T-cell (primary cell): ENCODE measurements at regions not wholly inside any gene's neighbourhood (a gene's known extent, or its start where the extent isn't known, plus 50 kb on each side); places are given as distances from the start of the nearest gene placed in this dataset.

ENCODE experiments used
- ATAC-seq, 4 experiments: fragments of 200-7000 bp in 3 of 4; fragments of 150-1000 bp in 1 of 4; cut with Tn5 transposase; replicated peaks in 1 of 4; 1 replicate in 3 of 4; 2 replicates in 1 of 4; pipeline ENCODE4 v1.10.0; 2021; ENCODE audit warnings: moderate library complexity in 3 of 4, mild to moderate bottlenecking in 2 of 4, moderate number of reproducible peaks in 1 of 4
- CTCF ChIA-PET, 2 donors: fragments of 300-600 bp; sonication (Branson Sonifier 250); formaldehyde crosslinking; loops; one replicate each; lab custom pipeline; 2022; ENCODE audit warnings: antibody characterized with exemption in 2 of 2; lab: Charles Lee
- POLR2A ChIA-PET, 2 donors: fragments of 300-600 bp; sonication (Branson Sonifier 250); formaldehyde crosslinking; loops; one replicate each; lab custom pipeline; 2022; ENCODE audit warnings: antibody characterized with exemption in 2 of 2; lab: Charles Lee
- DNase-seq, 35 experiments: peaks; one replicate each; pipeline versions ENCODE4 v3.0.0 to v3.0.0-alpha.2; 2013 to 2023
- H3K27ac ChIP-seq: one replicate; pipeline ENCODE4 v1.5.1; 2013; ENCODE audit warnings: low read length
- H3K27me3 ChIP-seq, 2 experiments: replicated peaks in 1 of 2; 1 replicate in 1 of 2; 2 replicates in 1 of 2; pipeline versions ENCODE4 v1.6.1 to v1.7.0; 2013; ENCODE audit warnings: low read length in 1 of 2, mixed read lengths in 1 of 2; ENCODE audit not compliant: control insufficient read depth in 2 of 2, insufficient read depth in 2 of 2; ENCODE audit errors: extremely low read depth in 1 of 2
- H3K36me3 ChIP-seq, 2 donors: 1 replicate in 1 of 2; 2 replicates in 1 of 2; pipeline versions ENCODE4 v1.6.1 to v1.7.0; 2013; ENCODE audit warnings: low read length in 1 of 2; ENCODE audit not compliant: control insufficient read depth in 2 of 2, insufficient read depth in 1 of 2; ENCODE audit errors: extremely low read depth in 1 of 2
- H3K4me1 ChIP-seq, 2 experiments: 1 replicate in 1 of 2; 2 replicates in 1 of 2; pipeline versions ENCODE4 v1.6.1 to v1.7.0; 2013; ENCODE audit warnings: low read length in 2 of 2, mixed read lengths in 1 of 2; ENCODE audit not compliant: insufficient read depth in 2 of 2, control insufficient read depth in 1 of 2; ENCODE audit errors: extremely low read depth in 1 of 2
- H3K4me3 ChIP-seq, 2 donors: 1 replicate in 1 of 2; 2 replicates in 1 of 2; pipeline versions ENCODE4 v1.5.1 to v1.7.0; 2013; ENCODE audit warnings: mild to moderate bottlenecking in 2 of 2, low read length in 1 of 2, moderate library complexity in 1 of 2; ENCODE audit not compliant: control insufficient read depth in 1 of 2; ENCODE audit errors: extremely low read depth in 1 of 2
- H3K9me3 ChIP-seq: 2 replicates; pipeline ENCODE4 v1.7.0; 2013
- H3K27ac Mint-ChIP-seq, 2 donors: one replicate each; pipeline ENCODE4 v1.8.0; 2020 to 2021; ENCODE audit warnings: mild to moderate bottlenecking in 2 of 2, mixed read lengths in 2 of 2
- H3K27me3 Mint-ChIP-seq, 2 donors: one replicate each; pipeline ENCODE4 v1.8.0; 2021 to 2022; ENCODE audit warnings: mixed read lengths in 2 of 2
- H3K36me3 Mint-ChIP-seq: one replicate; pipeline ENCODE4 v1.8.0; 2021; ENCODE audit warnings: mixed read lengths
- H3K4me1 Mint-ChIP-seq, 3 donors: one replicate each; pipeline ENCODE4 v1.8.0; 2020 to 2022; ENCODE audit warnings: mixed read lengths in 3 of 3, mild to moderate bottlenecking in 1 of 3
- H3K4me3 Mint-ChIP-seq, 3 donors: one replicate each; pipeline ENCODE4 v1.8.0; 2020 to 2022; ENCODE audit warnings: mild to moderate bottlenecking in 3 of 3, mixed read lengths in 3 of 3, moderate library complexity in 3 of 3
- H3K9me3 Mint-ChIP-seq, 3 donors: one replicate each; pipeline ENCODE4 v1.8.0; 2020 to 2022; ENCODE audit warnings: mixed read lengths in 3 of 3
- WGBS: methylation state at CpG from one replicate; pipeline ENCODE4 v1.1.5; 2013; ENCODE audit warnings: missing lambda C conversion rate; ENCODE audit not compliant: insufficient coverage; 5-methylcytosine and 5-hydroxymethylcytosine counted together

GRCh38 chr10:92747066-92747465, 57.3 kb downstream of the HHEX start:
- no peaks in the 10 kb centered on the region for H3K36me3 Mint-ChIP-seq
- no peak overlapping the region for H3K4me3 ChIP-seq
- peaks cover 10 to 16% (median 10%) of the 10 kb centered on the region in 3 donors for H3K4me1 Mint-ChIP-seq
- no peaks in the 10 kb centered on the region for H3K9me3 Mint-ChIP-seq
- no peak for ATAC-seq
- no peak overlapping the region for H3K4me3 Mint-ChIP-seq
- peaks cover 0 to 5% of the 10 kb centered on the region in 2 experiments for H3K27me3 ChIP-seq
- ChIA-PET POLR2A (no interaction called here), CTCF (no interaction called here)
- 94% methylated on average over 3 of the region's 8 CpGs for WGBS
- peaks cover 10 to 12% of the 10 kb centered on the region in 2 donors for H3K27me3 Mint-ChIP-seq
- no peak overlapping the region for H3K27ac Mint-ChIP-seq
- no peak overlapping the region for H3K27ac ChIP-seq
- no peaks in the 10 kb centered on the region for H3K9me3 ChIP-seq
- peaks cover 2 to 13% of the 10 kb centered on the region in 2 experiments for H3K4me1 ChIP-seq
- no peak for DNase-seq
- H3K36me3 ChIP-seq: no peaks in the 10 kb centered on the region

DNA sequence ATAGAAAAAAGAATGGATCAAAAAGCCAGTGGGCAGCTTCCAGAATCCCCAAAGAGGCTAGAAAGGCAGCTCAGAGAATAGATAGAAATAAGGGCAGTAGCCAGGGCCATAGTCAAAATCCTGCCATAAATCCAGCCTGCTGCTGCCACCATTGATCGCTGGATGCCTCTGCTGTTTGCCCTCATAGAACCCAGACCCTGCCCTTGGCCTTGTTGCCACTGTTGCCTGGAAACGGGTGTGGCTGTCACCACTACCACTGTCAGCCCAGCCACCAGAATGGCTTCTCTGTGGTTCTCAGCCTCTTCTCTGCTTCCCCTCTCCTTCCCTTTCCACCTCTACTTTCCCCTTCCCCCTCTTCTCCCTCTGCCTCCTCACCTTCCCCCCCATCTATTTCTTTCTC, 57.8 kb downstream of the HHEX start:
- Mint-ChIP-seq H3K36me3 (no peaks in the 10 kb centered on the region), H3K27ac (no peak overlapping the region), H3K4me3 (no peak overlapping the region), H3K4me1 (peaks cover 7 to 16% (median 10%) of the 10 kb centered on the region in 3 donors), H3K27me3 (peaks cover 6 to 8% of the 10 kb centered on the region in 2 donors), H3K9me3 (no peaks in the 10 kb centered on the region)
- DNase-seq (peak in 31 of 35 experiments; percentile 4 to 66 (median 28)), ATAC-seq (peak in 2 of 4 experiments; percentile 46 to 74)
- no peak overlapping the region for H3K4me3 ChIP-seq
- H3K4me1 ChIP-seq: peaks cover 2 to 13% of the 10 kb centered on the region in 2 experiments
- no peaks in the 10 kb centered on the region for H3K9me3 ChIP-seq
- peaks cover 0 to 5% of the 10 kb centered on the region in 2 experiments for H3K27me3 ChIP-seq
- ChIA-PET POLR2A (no interaction called here), CTCF (no interaction called here)
- no peaks in the 10 kb centered on the region for H3K36me3 ChIP-seq
- no peak overlapping the region for H3K27ac ChIP-seq
- 50% methylated on average over 2 of the region's 2 CpGs for WGBS

DNA sequence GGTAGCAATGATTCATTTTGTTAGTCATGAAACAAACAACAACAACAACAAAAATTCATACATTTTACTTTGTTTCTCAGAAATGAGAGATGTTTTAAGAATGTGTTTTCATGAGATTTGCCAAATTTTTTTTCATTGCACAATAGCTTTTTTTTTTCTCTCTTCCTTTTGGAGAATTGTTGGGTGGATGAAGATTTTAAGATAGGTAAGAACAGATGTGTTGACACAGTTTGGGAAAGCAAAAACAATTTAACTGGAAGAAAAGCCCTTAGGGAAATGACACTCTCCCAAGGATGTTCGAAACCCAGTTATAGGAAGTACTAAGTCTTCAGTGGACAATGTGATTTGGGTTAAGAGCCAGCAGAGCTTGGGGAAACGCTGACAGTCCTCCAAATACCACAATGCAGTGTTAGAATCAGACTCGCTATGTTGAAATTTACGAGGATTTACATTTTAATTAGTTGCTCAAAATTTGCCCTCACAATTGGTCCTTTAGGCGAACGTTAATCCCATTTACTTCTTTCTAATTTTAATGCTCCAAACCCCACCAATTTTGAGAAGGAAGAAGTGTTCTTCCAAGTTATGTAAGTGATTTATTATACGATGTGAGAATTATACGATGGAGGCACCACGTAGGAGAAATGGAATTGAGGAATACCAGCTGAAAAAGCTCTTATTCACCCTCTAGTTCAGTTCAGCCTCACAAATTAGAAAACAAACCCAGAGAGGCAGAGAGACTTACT, 61.2 kb downstream of the HHEX start:
- ATAC-seq: no peak
- H3K27ac Mint-ChIP-seq: no peak overlapping the region

DNA sequence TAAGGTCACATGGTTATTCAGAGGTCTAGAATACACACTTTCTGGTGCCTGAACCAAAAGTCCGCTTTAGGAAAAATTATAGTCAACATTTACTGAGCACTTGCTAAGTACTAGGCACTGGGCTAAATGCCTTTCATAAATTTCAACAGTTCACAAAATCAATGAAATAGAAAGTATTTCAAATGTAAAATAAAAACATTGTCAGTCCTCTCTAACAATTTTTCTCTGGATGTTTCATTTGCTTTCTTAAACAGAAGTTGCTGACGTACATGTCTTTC, 61.7 kb downstream of the HHEX start:
- Histone ChIP-seq H3K27ac (no peak overlapping the region), H3K4me3 (no peak overlapping the region), H3K9me3 (no peaks in the 10 kb centered on the region), H3K36me3 (no peaks in the 10 kb centered on the region), H3K27me3 (peaks cover 0 to 5% of the 10 kb centered on the region in 2 experiments), H3K4me1 (peaks cover 3 to 13% of the 10 kb centered on the region in 2 experiments)
- no peak overlapping the region for H3K4me3 Mint-ChIP-seq
- ChIA-PET CTCF (no interaction called here), POLR2A (no interaction called here)
- H3K9me3 Mint-ChIP-seq: no peaks in the 10 kb centered on the region
- DNase-seq: no peak
- peaks cover 4 to 6% of the 10 kb centered on the region in 2 donors for H3K27me3 Mint-ChIP-seq
- WGBS: no CpG with 5 or more reads among the region's 2 CpGs
- H3K36me3 Mint-ChIP-seq: no peaks in the 10 kb centered on the region
- no peak for ATAC-seq
- H3K4me1 Mint-ChIP-seq: peaks cover 10 to 19% (median 13%) of the 10 kb centered on the region in 3 donors
- H3K27ac Mint-ChIP-seq: no peak overlapping the region

More for the DNA sequence above, 61.2 kb downstream of the HHEX start:
- ChIA-PET POLR2A (no interaction called here), CTCF (interaction anchor here in 1 of 2 donors (0.6 kb wide), 1 partner anchor 49 kb away, joined by 3 read pairs; no protein-coding TSS in a partner anchor)
- no peaks in the 10 kb centered on the region for H3K9me3 ChIP-seq
- Mint-ChIP-seq H3K27me3 (peaks cover 4 to 6% of the 10 kb centered on the region in 2 donors), H3K4me3 (no peak overlapping the region), H3K4me1 (peaks cover 10 to 16% (median 10%) of the 10 kb centered on the region in 3 donors), H3K9me3 (no peaks in the 10 kb centered on the region), H3K36me3 (no peaks in the 10 kb centered on the region)
- peaks cover 2 to 13% of the 10 kb centered on the region in 2 experiments for H3K4me1 ChIP-seq
- no peak overlapping the region for H3K27ac ChIP-seq
- H3K27me3 ChIP-seq: peaks cover 0 to 5% of the 10 kb centered on the region in 2 experiments
- no peak for DNase-seq
- no CpG with 5 or more reads among the region's 9 CpGs for WGBS
- H3K4me3 ChIP-seq: no peak overlapping the region
- no peaks in the 10 kb centered on the region for H3K36me3 ChIP-seq

GRCh38 chr10:92751827-92752226, 62.1 kb downstream of the HHEX start:
- no peak for ATAC-seq
- Mint-ChIP-seq H3K4me3 (no peak overlapping the region), H3K27me3 (peaks cover 4 to 6% of the 10 kb centered on the region in 2 donors), H3K27ac (no peak overlapping the region), H3K36me3 (no peaks in the 10 kb centered on the region), H3K4me1 (peaks cover 10 to 21% (median 15%) of the 10 kb centered on the region in 3 donors), H3K9me3 (no peaks in the 10 kb centered on the region)
- DNase-seq: no peak
- 100% methylated on average over 1 of the region's 2 CpGs for WGBS
- POLR2A ChIA-PET: no interaction called here
- peaks cover 0 to 5% of the 10 kb centered on the region in 2 experiments for H3K27me3 ChIP-seq
- H3K4me3 ChIP-seq: no peak overlapping the region
- no peaks in the 10 kb centered on the region for H3K36me3 ChIP-seq
- H3K27ac ChIP-seq: no peak overlapping the region
- peaks cover 7 to 13% of the 10 kb centered on the region in 2 experiments for H3K4me1 ChIP-seq
- no peaks in the 10 kb centered on the region for H3K9me3 ChIP-seq
- CTCF ChIA-PET: no interaction called here

DNA sequence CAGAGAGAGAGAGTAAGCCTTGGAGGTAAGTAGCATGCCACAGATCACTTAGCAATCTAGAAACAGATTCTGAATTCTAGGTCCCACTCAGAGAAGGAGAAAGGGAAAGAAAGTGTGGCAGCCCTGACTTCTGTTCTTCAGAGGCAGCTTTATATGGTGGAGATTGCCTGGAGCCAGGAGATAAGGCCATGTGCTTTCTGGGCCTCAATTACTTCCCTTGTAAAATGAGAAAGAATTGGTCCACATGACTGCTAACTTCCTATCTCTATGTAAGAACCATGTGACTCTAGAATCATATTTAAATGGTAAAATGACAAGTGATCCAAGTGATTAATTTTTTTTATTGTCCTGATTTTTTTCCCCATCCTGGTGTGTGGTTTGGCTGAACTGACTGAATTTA, 64.1 kb downstream of the HHEX start:
- H3K4me1 ChIP-seq: peaks cover 0 to 7% of the 10 kb centered on the region in 2 experiments
- H3K4me3 Mint-ChIP-seq: no peak overlapping the region
- POLR2A ChIA-PET: interaction anchor here in 1 of 2 donors (0.6 kb wide), 2 partner anchors 59 to 647 kb away, joined by 3 to 4 read pairs; no protein-coding TSS in a partner anchor
- no peak overlapping the region for H3K4me3 ChIP-seq
- ATAC-seq (no peak), DNase-seq (no peak)
- no peaks in the 10 kb centered on the region for H3K9me3 ChIP-seq
- no peak overlapping the region for H3K27ac ChIP-seq
- H3K9me3 Mint-ChIP-seq: no peaks in the 10 kb centered on the region
- H3K36me3 Mint-ChIP-seq: no peaks in the 10 kb centered on the region
- H3K36me3 ChIP-seq: no peaks in the 10 kb centered on the region
- peaks cover 0 to 5% of the 10 kb centered on the region in 2 experiments for H3K27me3 ChIP-seq
- peaks cover 0 to 5% of the 10 kb centered on the region in 2 donors for H3K27me3 Mint-ChIP-seq
- peaks cover 7 to 15% (median 10%) of the 10 kb centered on the region in 3 donors for H3K4me1 Mint-ChIP-seq
- CTCF ChIA-PET: no interaction called here
- H3K27ac Mint-ChIP-seq: no peak overlapping the region
